SK-N-SH (cell line): ENCODE measurements at regions not wholly inside any gene's neighbourhood (a gene's known extent, or its start where the extent isn't known, plus 50 kb on each side); places are given as distances from the start of the nearest gene placed in this dataset.

ENCODE experiments used
- CTCF ChIA-PET: fragments of 300-600, 350-600 bp; formaldehyde crosslinking; extraction: SDS; loops from one replicate; lab custom pipeline; 2021; lab: Yijun Ruan, JAX
- POLR2A ChIA-PET: fragments of 350-600 bp; sonication (Branson Sonifier 250); formaldehyde crosslinking; extraction: SDS; loops from one replicate; lab custom pipeline; 2020; ENCODE audit warnings: antibody characterized with exemption, inconsistent platforms; lab: Yijun Ruan, JAX
- DNase-seq: peaks from one replicate; pipeline ENCODE4 v3.0.0; 2012
- H2AFZ ChIP-seq: fragments of 200-600 bp; sonication (generic); 2 replicates; pipeline ENCODE4 v1.8.1; 2016; ENCODE audit warnings: antibody characterized with exemption, mild to moderate bottlenecking, low read depth
- H3F3A ChIP-seq: fragments of 200-600 bp; sonication (generic); replicated peaks from 2 replicates; pipeline ENCODE3; 2016; ENCODE audit warnings: antibody characterized with exemption, mild to moderate bottlenecking; ENCODE audit not compliant: insufficient read depth
- H3K27ac ChIP-seq, 2 experiments: fragments of 200-500 bp in 1 of 2; fragments of 200-600 bp in 1 of 2; sonication (Bioruptor generic) in 1 of 2; sonication (generic), shearing (Covaris generic) in 1 of 2; 2 replicates each; pipeline versions ENCODE4 v1.5.1 to v1.6.1; 2014 to 2016; ENCODE audit warnings: low read depth in 2 of 2, inconsistent platforms in 1 of 2, low read length in 1 of 2, mild to moderate bottlenecking in 1 of 2, mixed read lengths in 1 of 2
- H3K27me3 ChIP-seq: fragments of 200-600 bp; sonication (generic), shearing (Covaris generic); 2 replicates; pipeline ENCODE4 v1.6.1; 2016; ENCODE audit warnings: mixed run types; ENCODE audit not compliant: insufficient read depth
- H3K36me3 ChIP-seq, 2 experiments: fragments of 200-500 bp in 1 of 2; fragments of 200-600 bp in 1 of 2; sonication (Bioruptor generic) in 1 of 2; sonication (generic) in 1 of 2; replicated peaks in 1 of 2; 2 replicates each; pipeline versions ENCODE3 to v1.5.1; 2014 to 2016; ENCODE audit warnings: low read length in 1 of 2, mild to moderate bottlenecking in 1 of 2; ENCODE audit not compliant: insufficient read depth in 2 of 2, control insufficient read depth in 1 of 2
- H3K4me1 ChIP-seq, 2 experiments: fragments of 200-500 bp in 1 of 2; fragments of 200-600 bp in 1 of 2; sonication (Bioruptor generic) in 1 of 2; sonication (generic), shearing (Covaris generic) in 1 of 2; 2 replicates each; pipeline versions ENCODE4 v1.5.1 to v1.6.1; 2014 to 2016; ENCODE audit warnings: low read depth in 1 of 2, low read length in 1 of 2, mixed run types in 1 of 2; ENCODE audit not compliant: insufficient read depth in 2 of 2, control insufficient read depth in 1 of 2
- H3K4me2 ChIP-seq: fragments of 200-600 bp; sonication (generic), shearing (Covaris generic); 2 replicates; pipeline ENCODE4 v1.6.1; 2017; ENCODE audit warnings: mixed run types
- H3K4me3 ChIP-seq, 2 experiments: fragments of 200-500 bp in 1 of 2; fragments of 200-600 bp in 1 of 2; sonication (Bioruptor generic) in 1 of 2; sonication (generic), shearing (Covaris generic) in 1 of 2; 2 replicates each; pipeline versions ENCODE4 v1.5.1 to v1.8.1; 2014 to 2016; ENCODE audit warnings: low read depth in 2 of 2, inconsistent platforms in 1 of 2, low read length in 1 of 2, mild to moderate bottlenecking in 1 of 2, mixed read lengths in 1 of 2, moderate library complexity in 1 of 2
- H3K79me2 ChIP-seq: fragments of 200-600 bp; sonication (generic); 2 replicates; pipeline ENCODE4 v1.8.1; 2017; ENCODE audit warnings: mild to moderate bottlenecking; ENCODE audit not compliant: insufficient read depth
- H3K9ac ChIP-seq: fragments of 200-600 bp; sonication (generic); 2 replicates; pipeline ENCODE4 v1.6.1; 2017; ENCODE audit warnings: mixed run types
- H3K9me2 ChIP-seq: fragments of 200-600 bp; sonication (generic); 2 replicates; pipeline ENCODE4 v1.6.1; 2017; ENCODE audit warnings: mixed run types
- H3K9me3 ChIP-seq: fragments of 200-600 bp; sonication (generic); 2 replicates; pipeline ENCODE4 v1.6.1; 2017; ENCODE audit warnings: mixed run types, mild to moderate bottlenecking, moderate library complexity
- H4K20me1 ChIP-seq: fragments of 200-600 bp; sonication (generic); 2 replicates; pipeline ENCODE4 v1.6.1; 2017; ENCODE audit warnings: mild to moderate bottlenecking, mixed run types; ENCODE audit not compliant: insufficient read depth
- CTCF ChIP-seq: fragments of 200-600 bp; sonication (generic); IDR thresholded peaks from 2 replicates; pipeline ENCODE4 v1.6.1; 2017; ENCODE audit warnings: antibody characterized with exemption, mild to moderate bottlenecking, moderate library complexity
- IRF3 ChIP-seq: fragments of 150-350 bp; IDR thresholded peaks from 2 replicates; pipeline ENCODE4 v1.6.1; 2016; ENCODE audit warnings: mild to moderate bottlenecking, low read depth, low read length
- MXI1 ChIP-seq: IDR thresholded peaks from 2 replicates; pipeline ENCODE4 v1.6.1; 2012; ENCODE audit warnings: mild to moderate bottlenecking, low read depth, low read length, improper control_type of control experiment
- POLR2AphosphoS5 ChIP-seq: IDR thresholded peaks from 2 replicates; pipeline ENCODE4 v1.6.1; 2012; ENCODE audit warnings: low read depth, low read length
- RCOR1 ChIP-seq: fragments of 150-350 bp; IDR thresholded peaks from 2 replicates; pipeline ENCODE4 v1.6.1; 2017; ENCODE audit warnings: antibody characterized with exemption, low read length
- RXRA ChIP-seq: IDR thresholded peaks from 2 replicates; pipeline ENCODE4 v1.4.0; 2012; ENCODE audit warnings: low read depth, mild to moderate bottlenecking, borderline replicate concordance
- USF1 ChIP-seq: IDR thresholded peaks from 2 replicates; pipeline ENCODE4 v1.4.0; 2012; ENCODE audit warnings: low read depth, borderline replicate concordance
- USF2 ChIP-seq: fragments of 150-350 bp; IDR thresholded peaks from 2 replicates; pipeline ENCODE4 v1.6.1; 2017; ENCODE audit warnings: antibody characterized with exemption, low read length, low read depth, borderline replicate concordance
- ZBTB33 ChIP-seq: IDR thresholded peaks from 2 replicates; pipeline ENCODE4 v1.4.0; 2012; ENCODE audit warnings: low read depth, borderline replicate concordance
- WGBS: methylation state at CpG from one replicate; pipeline ENCODE4 v1.1.6; 2017; ENCODE audit warnings: low lambda C conversion rate; 5-methylcytosine and 5-hydroxymethylcytosine counted together

- H3K27me3 ChIP-seq, result no peaks in the 10 kb centered on the region
- no peak for TF ChIP-seq RCOR1
- no peak for TF ChIP-seq POLR2AphosphoS5
- TF ChIP-seq IRF3, result no peak
- TF ChIP-seq ZBTB33, result no peak
- TF ChIP-seq CTCF, result no peak
- no peak for TF ChIP-seq MXI1
- no peak for TF ChIP-seq RXRA
- no peak for TF ChIP-seq USF1
- no peak for TF ChIP-seq USF2
- 60% methylated on average over 2 of the region's 2 CpGs for WGBS
- H2AFZ ChIP-seq, result no peak overlapping the region
- H3F3A ChIP-seq, result no peaks in the 10 kb centered on the region
- H3K9me2 ChIP-seq, result 0 out of 2 replicates have a peak, but pooled peaks cover 3% of the 10 kb centered on the region
- H3K79me2 ChIP-seq, result no peaks in the 10 kb centered on the region
- H3K4me1 ChIP-seq, result no peaks in the 10 kb centered on the region; a peak in 1 of 4 replicates
- H3K4me3 ChIP-seq, result no peak overlapping the region
- H3K4me2 ChIP-seq, result no peak overlapping the region
- ChIA-PET CTCF (interaction anchor here (0.6 kb wide), 1 partner anchor 48 kb away, joined by 3 read pairs; no protein-coding TSS in a partner anchor), POLR2A (no interaction called here)
- no peak for DNase-seq
- H3K36me3 ChIP-seq, result no peaks in the 10 kb centered on the region
- H3K9me3 ChIP-seq, result no peaks in the 10 kb centered on the region
- no peak overlapping the region for H3K27ac ChIP-seq
- H3K9ac ChIP-seq, result no peak overlapping the region
- H4K20me1 ChIP-seq, result no peaks in the 10 kb centered on the region
These were observed 54.9 kb upstream of the RXFP2 start for GRCh38 chr13:31684466-31684865.
